ENCODE measurements at regions not wholly inside any gene's neighbourhood (a gene's known extent, or its start where the extent isn't known, plus 50 kb on each side); places are given as distances from the start of the nearest gene placed in this dataset.

- Histone ChIP-seq H3K4me1 (ENCODE audit: insufficient read depth) (no peaks in the 10 kb centered on the region), H3K27ac (no peak overlapping the region), H3K9me3 (ENCODE audit: low read depth) (peaks cover 13% of the 10 kb centered on the region), H4K20me1 (ENCODE audit: insufficient read depth, poor library complexity, severe bottlenecking) (no peaks in the 10 kb centered on the region), H3K36me3 (replicated peaks; ENCODE audit: insufficient read depth, low read depth) (no peaks in the 10 kb centered on the region), H3K9me2 (replicated peaks; ENCODE audit: insufficient read depth) (no peaks in the 10 kb centered on the region), H3K4me3 (no peak overlapping the region), H3K27me3 (no peaks in the 10 kb centered on the region), H3K4me2 (no peak overlapping the region), H3K79me2 (no peaks in the 10 kb centered on the region), H2AFZ (no peak overlapping the region)
- no peak for DNase-seq (ENCODE audit: low spot score)
- WGBS (ENCODE audit: low lambda C conversion rate, missing lambda C conversion rate): 61% methylated on average over 2 of the region's 2 CpGs
- TF ChIP-seq EZH2phosphoT487 (IDR thresholded peaks at IDR 0.05; ENCODE audit: low read depth, severe bottlenecking, unreplicated experiment) (no peak), EZH2 (IDR thresholded peaks at IDR 0.05; ENCODE audit: borderline replicate concordance) (no peak)
- TF ChIP-seq, protein P1, sequence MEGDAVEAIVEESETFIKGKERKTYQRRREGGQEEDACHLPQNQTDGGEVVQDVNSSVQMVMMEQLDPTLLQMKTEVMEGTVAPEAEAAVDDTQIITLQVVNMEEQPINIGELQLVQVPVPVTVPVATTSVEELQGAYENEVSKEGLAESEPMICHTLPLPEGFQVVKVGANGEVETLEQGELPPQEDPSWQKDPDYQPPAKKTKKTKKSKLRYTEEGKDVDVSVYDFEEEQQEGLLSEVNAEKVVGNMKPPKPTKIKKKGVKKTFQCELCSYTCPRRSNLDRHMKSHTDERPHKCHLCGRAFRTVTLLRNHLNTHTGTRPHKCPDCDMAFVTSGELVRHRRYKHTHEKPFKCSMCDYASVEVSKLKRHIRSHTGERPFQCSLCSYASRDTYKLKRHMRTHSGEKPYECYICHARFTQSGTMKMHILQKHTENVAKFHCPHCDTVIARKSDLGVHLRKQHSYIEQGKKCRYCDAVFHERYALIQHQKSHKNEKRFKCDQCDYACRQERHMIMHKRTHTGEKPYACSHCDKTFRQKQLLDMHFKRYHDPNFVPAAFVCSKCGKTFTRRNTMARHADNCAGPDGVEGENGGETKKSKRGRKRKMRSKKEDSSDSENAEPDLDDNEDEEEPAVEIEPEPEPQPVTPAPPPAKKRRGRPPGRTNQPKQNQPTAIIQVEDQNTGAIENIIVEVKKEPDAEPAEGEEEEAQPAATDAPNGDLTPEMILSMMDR (IDR thresholded peaks at IDR 0.05; ENCODE audit: poor library complexity): no peak
Measured at GRCh38 chrX:122434942-122435341, 749.1 kb upstream of the GRIA3 start.

GRCh38 chrX:122439831-122440230, 744.2 kb upstream of the GRIA3 start:
- Histone ChIP-seq H3K27me3 (no peaks in the 10 kb centered on the region), H4K20me1 (ENCODE audit: insufficient read depth, poor library complexity, severe bottlenecking) (no peaks in the 10 kb centered on the region), H3K9me2 (replicated peaks; ENCODE audit: insufficient read depth) (no peaks in the 10 kb centered on the region), H3K27ac (no peak overlapping the region), H3K79me2 (no peaks in the 10 kb centered on the region), H3K36me3 (replicated peaks; ENCODE audit: insufficient read depth, low read depth) (no peaks in the 10 kb centered on the region), H3K4me3 (no peak overlapping the region), H3K9me3 (ENCODE audit: low read depth) (peaks cover 13% of the 10 kb centered on the region), H3K4me1 (ENCODE audit: insufficient read depth) (no peaks in the 10 kb centered on the region), H3K4me2 (no peak overlapping the region), H2AFZ (no peak overlapping the region)
- no peak for DNase-seq (ENCODE audit: low spot score)
- TF ChIP-seq EZH2phosphoT487 (IDR thresholded peaks at IDR 0.05; ENCODE audit: low read depth, severe bottlenecking, unreplicated experiment) (no peak), EZH2 (IDR thresholded peaks at IDR 0.05; ENCODE audit: borderline replicate concordance) (no peak)
- TF ChIP-seq, protein P1 (IDR thresholded peaks at IDR 0.05; ENCODE audit: poor library complexity): no peak

DNA sequence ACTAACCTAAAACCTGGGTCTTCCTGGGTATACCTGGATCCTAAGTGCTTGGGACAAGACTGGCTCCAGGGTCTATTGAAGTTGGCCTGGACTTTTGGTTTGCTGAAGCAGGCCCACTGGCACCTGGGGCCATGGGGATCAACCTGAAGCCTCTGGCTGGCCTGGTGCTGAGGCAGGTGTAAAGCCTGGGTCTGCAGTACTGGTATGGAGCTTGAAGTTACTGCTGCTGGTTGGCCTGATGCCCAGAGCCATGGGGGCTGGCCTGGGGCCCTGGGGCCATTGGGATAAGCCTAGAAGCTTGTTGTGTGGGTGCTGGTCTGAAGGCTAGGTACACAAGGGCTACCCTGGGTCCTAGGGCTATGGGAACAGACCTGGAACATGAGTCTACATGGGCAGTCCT, 743.2 kb upstream of the GRIA3 start:
- no peak overlapping the region for H3K4me2 ChIP-seq
- H3K9me3 ChIP-seq (ENCODE audit: low read depth): peaks cover 13% of the 10 kb centered on the region
- no peak overlapping the region for H2AFZ ChIP-seq
- H3K36me3 ChIP-seq (replicated peaks; ENCODE audit: insufficient read depth, low read depth): no peaks in the 10 kb centered on the region
- H3K79me2 ChIP-seq: no peaks in the 10 kb centered on the region
- peaks cover 2% of the 10 kb centered on the region for H3K4me1 ChIP-seq (ENCODE audit: insufficient read depth)
- DNase-seq (ENCODE audit: low spot score): no peak
- TF ChIP-seq EZH2phosphoT487 (IDR thresholded peaks at IDR 0.05; ENCODE audit: low read depth, severe bottlenecking, unreplicated experiment) (no peak), EZH2 (IDR thresholded peaks at IDR 0.05; ENCODE audit: borderline replicate concordance) (no peak)
- TF ChIP-seq, protein P1 (IDR thresholded peaks at IDR 0.05; ENCODE audit: poor library complexity): no peak
- H3K27ac ChIP-seq: no peak overlapping the region
- H3K4me3 ChIP-seq: no peak overlapping the region
- no peaks in the 10 kb centered on the region for H3K27me3 ChIP-seq
- no peaks in the 10 kb centered on the region for H3K9me2 ChIP-seq (replicated peaks; ENCODE audit: insufficient read depth)
- H4K20me1 ChIP-seq (ENCODE audit: insufficient read depth, poor library complexity, severe bottlenecking): no peaks in the 10 kb centered on the region

DNA sequence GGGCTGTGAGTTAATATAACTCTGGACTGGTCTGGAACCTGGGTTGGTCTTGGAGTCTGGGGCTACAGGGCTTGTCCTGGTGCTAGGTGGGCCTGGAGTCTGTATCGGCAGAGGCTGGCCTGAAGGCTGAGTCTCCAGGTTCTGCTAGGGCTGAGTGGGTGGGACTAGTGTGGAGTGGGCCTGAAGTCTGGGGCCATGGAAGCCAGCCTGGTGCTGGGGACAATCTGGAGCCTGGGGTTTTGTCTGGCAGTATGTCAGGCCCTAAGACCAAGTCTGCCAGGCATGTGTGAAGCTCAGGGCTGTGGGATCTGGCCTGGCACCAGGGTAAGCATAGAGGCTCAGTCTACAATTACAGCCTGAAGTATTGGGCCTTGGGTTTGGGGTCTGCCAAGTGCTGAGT, 742.6 kb upstream of the GRIA3 start:
- Histone ChIP-seq H4K20me1 (ENCODE audit: insufficient read depth, poor library complexity, severe bottlenecking) (no peaks in the 10 kb centered on the region), H3K9me2 (replicated peaks; ENCODE audit: insufficient read depth) (no peaks in the 10 kb centered on the region), H2AFZ (no peak overlapping the region), H3K9me3 (ENCODE audit: low read depth) (peaks cover 12% of the 10 kb centered on the region), H3K4me2 (no peak overlapping the region), H3K36me3 (replicated peaks; ENCODE audit: insufficient read depth, low read depth) (no peaks in the 10 kb centered on the region), H3K4me3 (no peak overlapping the region), H3K27me3 (no peaks in the 10 kb centered on the region), H3K79me2 (no peaks in the 10 kb centered on the region), H3K4me1 (ENCODE audit: insufficient read depth) (peaks cover 4% of the 10 kb centered on the region), H3K27ac (no peak overlapping the region)
- WGBS (ENCODE audit: low lambda C conversion rate, missing lambda C conversion rate): 100% methylated on average over 1 of the region's 1 CpG
- DNase-seq (ENCODE audit: low spot score): no peak
- TF ChIP-seq EZH2phosphoT487 (IDR thresholded peaks at IDR 0.05; ENCODE audit: low read depth, severe bottlenecking, unreplicated experiment): no peak

All from hepatocyte (in vitro differentiated cells).